Caki2 (cell line): ENCODE measurements at regions not wholly inside any gene's neighbourhood (a gene's known extent, or its start where the extent isn't known, plus 50 kb on each side); places are given as distances from the start of the nearest gene placed in this dataset.

Experiments
- DNase-seq: peaks from one replicate; pipeline ENCODE4 v3.0.0-alpha.2; 2015; ENCODE audit warnings: low read depth
- in situ Hi-C: cut with HindIII; loops from 2 replicates; pipeline ENCODE4 v1.10.0; 2016; ENCODE audit warnings: low sequenced_read_pairs, low pct_unique_long_range_greater_than_20kb, mixed read lengths

- peak; percentile 86 for DNase-seq
- in situ Hi-C loops: no loop called here
Measured at GRCh38 chr12:126337556-126338441, 1272.6 kb downstream of the AACS start.

GRCh38 chr12:126342866-126343265 lies 1277.6 kb downstream of the AACS start:
- in situ Hi-C loops: no loop called here
- DNase-seq: no peak

- in situ Hi-C loops: no loop called here
Measured at GRCh38 chr12:126343321-126343720, 1278.1 kb downstream of the AACS start.

GRCh38 chr12:126346087-126346486 lies 1280.9 kb downstream of the AACS start:
- in situ Hi-C loops: no loop called here
- DNase-seq: no peak

More at GRCh38 chr12:126343321-126343720, 1278.1 kb downstream of the AACS start:
- DNase-seq: no peak

DNA sequence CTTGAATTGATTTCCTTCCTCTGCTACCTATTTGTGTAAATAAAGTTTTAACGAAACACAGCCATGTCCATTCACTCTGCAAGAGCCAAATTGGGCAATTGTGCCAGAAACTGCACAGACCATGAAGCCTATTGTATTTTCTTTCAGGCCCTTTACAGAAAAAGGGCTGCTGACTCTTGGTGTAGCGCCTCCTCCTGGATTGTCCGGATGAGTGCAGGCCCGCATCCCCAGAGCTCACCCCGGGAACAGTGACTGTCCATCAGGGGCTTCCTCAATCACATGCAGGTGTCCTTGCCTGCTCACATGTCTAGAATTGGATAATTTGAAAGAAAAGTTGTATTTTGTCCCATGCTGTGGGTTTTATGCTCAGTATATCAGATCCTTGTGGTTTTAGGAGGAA lies 1282.2 kb downstream of the AACS start:
- in situ Hi-C loops: no loop called here

DNA sequence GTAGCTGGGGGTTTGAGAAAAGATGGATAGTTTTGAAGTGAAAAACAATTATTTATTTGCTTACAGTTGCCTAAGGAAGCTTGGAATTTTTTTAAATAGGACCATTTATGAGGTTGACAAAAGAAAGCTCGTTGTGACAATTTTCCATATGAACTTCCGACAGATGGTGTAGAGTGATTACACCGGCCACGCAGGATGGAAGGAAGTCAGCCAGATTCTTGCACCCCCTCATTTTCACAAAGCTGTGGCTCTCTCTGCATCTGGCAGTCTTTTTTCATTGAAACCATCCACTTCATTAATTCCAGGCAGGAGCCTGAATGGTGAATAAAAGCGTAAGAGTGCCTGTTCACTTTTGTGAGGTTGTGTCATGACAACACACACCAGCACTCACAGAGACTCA lies 1284.1 kb downstream of the AACS start:
- in situ Hi-C loops: no loop called here
- no peak for DNase-seq

More for the DNA sequence above, 1282.2 kb downstream of the AACS start:
- DNase-seq: no peak

GRCh38 chr12:126353604-126354003 lies 1288.4 kb downstream of the AACS start:
- in situ Hi-C loops: no loop called here
- no peak for DNase-seq

- in situ Hi-C loops: no loop called here
- no peak for DNase-seq
Measured at GRCh38 chr12:126354633-126355032, 1289.4 kb downstream of the AACS start.

DNA sequence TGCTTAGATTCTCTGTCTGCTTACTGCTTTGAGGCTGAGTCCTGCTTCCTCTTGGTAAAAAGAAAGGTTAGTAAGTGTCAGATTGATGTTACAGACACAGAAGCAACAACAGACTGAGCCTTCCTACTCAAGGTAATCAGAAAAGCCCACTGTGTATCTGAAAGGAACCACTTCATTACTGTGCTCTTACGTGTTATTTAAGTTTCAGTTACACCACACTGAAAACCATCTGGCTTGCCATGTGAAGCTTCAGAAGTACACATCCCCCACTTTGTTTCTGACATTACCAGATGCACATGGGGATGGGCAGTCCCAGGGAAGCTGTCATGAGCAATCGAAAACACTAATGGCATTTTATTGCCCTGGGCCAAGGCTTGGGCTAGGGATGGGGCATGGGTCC lies 1290.1 kb downstream of the AACS start:
- in situ Hi-C loops: no loop called here

GRCh38 chr12:126358806-126359205 lies 1293.6 kb downstream of the AACS start:
- DNase-seq: no peak
- in situ Hi-C loops: no loop called here

More for the DNA sequence above, 1290.1 kb downstream of the AACS start:
- DNase-seq: no peak

DNA sequence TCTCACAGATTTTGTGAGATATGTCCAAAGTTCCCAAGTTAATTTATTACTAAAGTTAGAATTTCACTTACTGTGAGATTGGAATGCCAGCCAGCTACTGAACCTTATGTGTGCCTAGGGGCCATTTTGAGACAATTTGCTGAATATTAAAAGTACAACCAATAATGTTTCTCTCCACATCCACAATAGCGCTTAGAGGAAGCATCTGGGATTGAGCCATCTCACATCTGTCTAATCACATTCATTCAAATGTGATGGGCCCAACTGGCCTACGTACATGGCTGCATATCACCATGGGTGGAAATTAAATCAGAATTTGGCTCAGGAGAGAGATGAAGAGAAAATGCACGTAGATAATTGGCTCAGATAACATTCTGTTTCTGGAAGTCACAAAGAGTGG lies 1294.0 kb downstream of the AACS start:
- in situ Hi-C loops: no loop called here
- no peak for DNase-seq

DNA sequence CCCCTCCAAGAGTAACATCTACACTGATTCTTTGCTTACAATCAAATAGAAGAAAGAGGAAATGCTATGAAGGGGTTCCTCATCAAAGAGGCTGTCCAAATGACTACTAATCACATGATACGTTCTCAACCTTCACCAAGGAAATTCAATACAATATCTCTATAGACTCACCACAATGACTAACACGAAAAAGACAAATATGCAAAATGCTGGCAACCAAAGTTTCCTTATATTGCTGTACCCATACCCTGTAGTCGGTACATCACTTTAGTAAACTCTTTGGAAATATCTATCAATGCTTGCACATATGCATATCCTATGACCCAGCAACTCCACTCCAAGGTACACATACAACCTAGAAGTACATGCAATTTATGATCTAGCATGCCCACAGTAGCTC lies 1296.6 kb downstream of the AACS start:
- no peak for DNase-seq

DNA sequence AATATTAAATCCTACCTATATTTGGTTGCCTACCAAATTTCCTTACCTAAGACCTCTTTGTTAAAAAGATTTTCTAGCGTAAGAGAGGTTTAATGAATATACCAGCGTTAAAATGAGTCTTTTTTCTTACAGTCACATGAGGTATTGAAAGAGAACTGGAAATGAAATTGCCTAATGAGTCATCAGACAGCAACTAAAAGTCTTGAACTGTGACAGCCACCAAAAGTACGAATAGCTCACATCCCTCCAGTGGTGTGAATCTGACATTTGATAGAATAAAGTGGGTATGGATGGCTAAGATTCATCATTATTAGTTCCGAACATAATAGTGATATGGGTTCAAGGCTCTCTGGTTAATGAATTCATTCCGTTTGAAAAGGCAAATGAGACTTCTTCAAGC lies 1297.3 kb downstream of the AACS start:
- peak; percentile 26 for DNase-seq
- in situ Hi-C loops: no loop called here

More for the DNA sequence above, 1296.6 kb downstream of the AACS start:
- in situ Hi-C loops: no loop called here

DNA sequence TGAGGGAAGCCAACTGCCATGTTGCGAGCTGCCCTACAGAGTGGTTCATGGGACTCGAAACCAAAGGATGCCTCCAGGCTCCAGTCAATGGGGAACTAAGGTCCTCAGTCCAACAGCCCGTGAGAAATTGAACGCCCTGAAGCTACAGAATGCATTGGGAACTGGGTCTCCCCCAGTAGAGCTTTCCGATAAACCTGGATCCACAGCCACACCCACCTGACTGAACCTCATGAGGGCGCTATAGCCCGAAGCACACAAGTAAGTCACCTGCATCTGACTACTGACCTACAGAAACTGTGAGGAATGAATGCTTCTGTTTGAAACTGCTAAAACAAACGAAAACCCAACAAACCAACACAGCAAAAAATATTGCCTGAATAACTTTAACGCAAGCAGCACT lies 1297.7 kb downstream of the AACS start:
- no peak for DNase-seq
- in situ Hi-C loops: no loop called here

- in situ Hi-C loops: no loop called here
- peak; percentile 52 for DNase-seq
Measured at GRCh38 chr12:126369487-126370463, 1304.5 kb downstream of the AACS start.

- no peak for DNase-seq
Measured at GRCh38 chr12:126383506-126383905, 1318.3 kb downstream of the AACS start.

DNA sequence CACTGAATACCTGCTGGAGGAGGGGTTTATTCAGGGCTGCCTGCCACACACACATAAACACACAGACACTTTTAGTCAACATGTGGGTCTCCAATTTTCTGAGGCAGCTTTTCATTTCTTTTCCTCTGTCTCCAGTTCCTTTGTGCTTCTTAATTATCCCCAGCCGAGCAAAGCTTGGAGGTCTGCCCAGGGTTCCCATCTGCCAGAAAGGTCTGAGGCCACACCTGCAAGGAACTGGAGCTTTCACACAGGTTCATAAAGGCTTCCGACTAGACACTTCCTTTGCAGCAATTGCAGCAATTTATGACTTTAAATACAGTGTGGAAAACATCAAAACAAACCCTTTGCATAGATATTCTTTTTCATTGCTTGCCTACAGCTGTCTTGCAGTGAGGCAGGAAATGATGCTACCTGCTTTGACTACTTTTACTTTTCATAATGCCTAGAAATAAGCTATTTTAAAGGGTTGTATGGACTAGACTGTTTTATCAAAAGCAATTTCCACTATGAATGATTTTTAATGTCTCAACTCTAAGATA lies 1318.9 kb downstream of the AACS start:
- in situ Hi-C loops: no loop called here

More at GRCh38 chr12:126383506-126383905, 1318.3 kb downstream of the AACS start:
- in situ Hi-C loops: no loop called here

DNA sequence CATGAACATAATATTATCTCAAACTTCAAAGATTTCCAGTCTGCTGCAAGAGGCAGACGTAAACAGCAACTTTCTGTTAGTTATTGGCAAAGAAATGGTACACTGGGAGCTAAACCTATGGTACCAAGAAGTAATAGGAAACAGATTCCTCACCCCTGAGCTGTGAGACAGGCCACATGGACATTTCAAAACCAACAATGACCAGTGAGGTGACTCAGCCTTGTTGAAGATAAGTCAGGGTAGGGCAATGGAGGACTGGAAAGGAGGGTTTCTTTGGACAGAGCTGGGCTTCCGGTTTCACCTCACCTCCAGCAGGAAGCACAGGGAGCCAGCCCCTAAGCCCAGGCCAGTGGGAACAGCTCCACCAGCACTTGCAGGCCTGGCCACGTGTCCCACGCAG lies 1320.5 kb downstream of the AACS start:
- no peak for DNase-seq
- in situ Hi-C loops: no loop called here

More for the DNA sequence above, 1318.9 kb downstream of the AACS start:
- DNase-seq: no peak
